Natural killer cell (primary cell): ENCODE measurements at regions not wholly inside any gene's neighbourhood (a gene's known extent, or its start where the extent isn't known, plus 50 kb on each side); places are given as distances from the start of the nearest gene placed in this dataset.

ENCODE experiments used
- ATAC-seq, 3 donors: fragments of 150-1000 bp in 2 of 3; fragments of 200-7000 bp in 1 of 3; cut with Tn5 transposase; 1 replicate in 1 of 3; 2 replicates in 2 of 3; pipeline ENCODE4 v1.10.0; 2021; ENCODE audit warnings: mild to moderate bottlenecking in 2 of 3, moderate library complexity in 2 of 3
- DNase-seq, 2 donors: peaks; one replicate each; pipeline versions ENCODE4 v3.0.0 to v3.0.0-alpha.2; 2013 to 2021; ENCODE audit warnings: mixed read lengths in 1 of 2
- H3K27ac ChIP-seq: one replicate; pipeline ENCODE4 v1.5.1; 2013; ENCODE audit warnings: mild to moderate bottlenecking, low read length
- H3K27me3 ChIP-seq: one replicate; pipeline ENCODE4 v1.6.1; 2013; ENCODE audit warnings: low read length; ENCODE audit not compliant: control insufficient read depth, insufficient read depth
- H3K36me3 ChIP-seq: one replicate; pipeline ENCODE4 v1.6.1; 2013; ENCODE audit warnings: low read length; ENCODE audit not compliant: control insufficient read depth, insufficient read depth
- H3K4me1 ChIP-seq: one replicate; pipeline ENCODE4 v1.6.1; 2013; ENCODE audit warnings: low read length; ENCODE audit not compliant: control insufficient read depth, insufficient read depth
- H3K4me3 ChIP-seq: one replicate; pipeline ENCODE4 v1.5.1; 2013; ENCODE audit warnings: low read length
- H3K9me3 ChIP-seq: one replicate; pipeline ENCODE4 v1.6.1; 2013; ENCODE audit warnings: low read length; ENCODE audit not compliant: control insufficient read depth, insufficient read depth
- H3K27ac Mint-ChIP-seq, 2 donors: one replicate each; pipeline ENCODE4 v1.8.0; 2022; ENCODE audit warnings: mild to moderate bottlenecking in 2 of 2, mixed read lengths in 2 of 2, moderate library complexity in 1 of 2
- H3K27me3 Mint-ChIP-seq, 2 donors: one replicate each; pipeline ENCODE4 v1.8.0; 2022; ENCODE audit warnings: low read depth in 2 of 2, mixed read lengths in 2 of 2
- H3K36me3 Mint-ChIP-seq: one replicate; pipeline ENCODE4 v1.8.0; 2022; ENCODE audit warnings: mixed read lengths
- H3K4me1 Mint-ChIP-seq, 2 donors: one replicate each; pipeline ENCODE4 v1.8.0; 2022; ENCODE audit warnings: mixed read lengths in 2 of 2
- H3K4me3 Mint-ChIP-seq: one replicate; pipeline ENCODE4 v1.8.0; 2022; ENCODE audit warnings: mild to moderate bottlenecking, moderate library complexity, mixed read lengths
- H3K9me3 Mint-ChIP-seq, 2 donors: one replicate each; pipeline ENCODE4 v1.8.0; 2022; ENCODE audit warnings: mixed read lengths in 2 of 2
- WGBS: methylation state at CpG from one replicate; pipeline ENCODE4 v1.1.7; 2013; ENCODE audit warnings: missing lambda C conversion rate; ENCODE audit not compliant: insufficient coverage; 5-methylcytosine and 5-hydroxymethylcytosine counted together
- intact Hi-C: fragments of 100-400 bp; cut with micrococcal nuclease; formaldehyde crosslinking; loops from one replicate; pipeline ENCODE4 v1.14.2; 2022
- TF ChIP-seq, protein P1 (sequence below): fragments of 200-600 bp; IDR thresholded peaks from one replicate; pipeline ENCODE4 v1.8.0; 2022; ENCODE audit warnings: antibody characterized with exemption

GRCh38 chr2:187962538-187962937 lies 329.1 kb upstream of the GULP1 start:
- Mint-ChIP-seq H3K9me3 (peaks cover 7 to 16% of the 10 kb centered on the region in 2 donors), H3K27ac (no peak overlapping the region), H3K36me3 (no peaks in the 10 kb centered on the region), H3K4me3 (no peak overlapping the region), H3K27me3 (no peaks in the 10 kb centered on the region), H3K4me1 (no peaks in the 10 kb centered on the region)
- no peaks in the 10 kb centered on the region for H3K27me3 ChIP-seq
- WGBS, result 100% methylated on average over 1 of the region's 2 CpGs
- no peak overlapping the region for H3K27ac ChIP-seq
- TF ChIP-seq, protein P1, sequence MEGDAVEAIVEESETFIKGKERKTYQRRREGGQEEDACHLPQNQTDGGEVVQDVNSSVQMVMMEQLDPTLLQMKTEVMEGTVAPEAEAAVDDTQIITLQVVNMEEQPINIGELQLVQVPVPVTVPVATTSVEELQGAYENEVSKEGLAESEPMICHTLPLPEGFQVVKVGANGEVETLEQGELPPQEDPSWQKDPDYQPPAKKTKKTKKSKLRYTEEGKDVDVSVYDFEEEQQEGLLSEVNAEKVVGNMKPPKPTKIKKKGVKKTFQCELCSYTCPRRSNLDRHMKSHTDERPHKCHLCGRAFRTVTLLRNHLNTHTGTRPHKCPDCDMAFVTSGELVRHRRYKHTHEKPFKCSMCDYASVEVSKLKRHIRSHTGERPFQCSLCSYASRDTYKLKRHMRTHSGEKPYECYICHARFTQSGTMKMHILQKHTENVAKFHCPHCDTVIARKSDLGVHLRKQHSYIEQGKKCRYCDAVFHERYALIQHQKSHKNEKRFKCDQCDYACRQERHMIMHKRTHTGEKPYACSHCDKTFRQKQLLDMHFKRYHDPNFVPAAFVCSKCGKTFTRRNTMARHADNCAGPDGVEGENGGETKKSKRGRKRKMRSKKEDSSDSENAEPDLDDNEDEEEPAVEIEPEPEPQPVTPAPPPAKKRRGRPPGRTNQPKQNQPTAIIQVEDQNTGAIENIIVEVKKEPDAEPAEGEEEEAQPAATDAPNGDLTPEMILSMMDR, result no peak
- H3K9me3 ChIP-seq, result no peaks in the 10 kb centered on the region
- intact Hi-C loops, result no loop called here
- H3K36me3 ChIP-seq, result no peaks in the 10 kb centered on the region
- no peaks in the 10 kb centered on the region for H3K4me1 ChIP-seq
- DNase-seq (no peak), ATAC-seq (no peak)
- H3K4me3 ChIP-seq, result no peak overlapping the region

DNA sequence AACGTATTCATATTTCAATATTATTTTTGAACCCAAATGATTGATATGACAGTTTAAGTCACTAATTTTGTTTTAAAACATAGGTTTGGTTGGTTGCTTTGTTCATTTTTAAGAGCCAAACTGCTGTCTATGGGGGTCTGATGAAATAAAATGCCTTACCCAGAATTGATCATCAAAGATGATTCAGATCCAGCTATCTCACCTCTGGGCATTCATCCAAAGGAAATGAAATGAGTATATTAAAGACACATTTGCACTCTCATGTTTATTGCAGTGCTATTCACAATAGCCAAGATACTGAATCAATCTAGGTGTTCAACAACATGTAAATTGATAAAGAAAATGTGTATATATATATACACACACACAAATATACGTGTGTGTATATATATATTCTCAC lies 326.9 kb upstream of the GULP1 start:
- Mint-ChIP-seq H3K4me3 (no peak overlapping the region), H3K36me3 (no peaks in the 10 kb centered on the region), H3K9me3 (peaks cover 6 to 11% of the 10 kb centered on the region in 2 donors), H3K27ac (no peak overlapping the region), H3K4me1 (no peaks in the 10 kb centered on the region), H3K27me3 (no peaks in the 10 kb centered on the region)
- TF ChIP-seq, protein P1, result no peak
- Histone ChIP-seq H3K4me1 (no peaks in the 10 kb centered on the region), H3K27me3 (no peaks in the 10 kb centered on the region), H3K4me3 (no peak overlapping the region), H3K36me3 (no peaks in the 10 kb centered on the region), H3K27ac (no peak overlapping the region), H3K9me3 (no peaks in the 10 kb centered on the region)
- ATAC-seq (no peak), DNase-seq (no peak)
- intact Hi-C loops, result no loop called here
- no CpG with 5 or more reads among the region's 2 CpGs for WGBS

DNA sequence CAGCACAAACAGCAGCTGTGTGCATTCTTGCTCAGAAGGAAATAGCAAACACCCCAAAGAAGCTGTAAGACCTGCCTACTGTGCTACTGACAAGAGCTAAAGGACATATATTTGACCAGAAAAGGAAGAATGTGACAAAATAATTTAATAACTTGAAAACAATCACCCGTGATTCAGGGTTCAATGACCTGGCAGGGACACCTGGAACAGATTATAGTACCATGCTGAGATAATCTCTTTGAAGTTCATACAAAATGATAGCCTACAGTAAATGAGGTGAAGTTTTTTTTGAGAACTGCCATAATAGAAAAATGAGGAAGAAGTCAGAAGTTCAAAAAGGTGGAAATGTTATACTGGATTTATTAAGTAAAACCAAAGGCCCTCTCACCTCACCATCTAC lies 324.8 kb upstream of the GULP1 start:
- WGBS, result 63% methylated on average over 1 of the region's 1 CpG
- Mint-ChIP-seq H3K4me3 (no peak overlapping the region), H3K4me1 (no peaks in the 10 kb centered on the region), H3K27me3 (no peaks in the 10 kb centered on the region), H3K36me3 (no peaks in the 10 kb centered on the region), H3K9me3 (peaks cover 8 to 15% of the 10 kb centered on the region in 2 donors), H3K27ac (no peak overlapping the region)
- Histone ChIP-seq H3K9me3 (no peaks in the 10 kb centered on the region), H3K27ac (no peak overlapping the region), H3K4me1 (no peaks in the 10 kb centered on the region), H3K36me3 (no peaks in the 10 kb centered on the region), H3K4me3 (no peak overlapping the region), H3K27me3 (no peaks in the 10 kb centered on the region)
- ATAC-seq (no peak), DNase-seq (no peak)
- TF ChIP-seq, protein P1, result no peak
- intact Hi-C loops, result no loop called here

DNA sequence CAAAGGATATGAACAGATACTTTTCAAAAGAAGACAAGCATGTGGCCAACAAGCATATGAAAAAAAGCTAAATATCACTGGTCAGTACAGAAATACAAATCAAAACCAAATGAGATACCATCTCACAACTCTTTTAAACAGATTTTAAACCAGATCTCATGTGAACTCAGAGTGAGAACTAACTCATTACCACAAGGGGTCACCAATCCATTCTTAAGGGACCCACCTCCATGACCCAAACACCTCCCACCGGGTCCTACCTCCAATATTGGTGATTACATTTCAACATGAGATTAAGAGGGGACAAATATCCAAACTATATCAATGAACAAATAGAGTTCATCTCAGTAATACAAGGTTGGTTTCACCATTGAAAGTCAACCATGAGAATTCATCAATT lies 319.8 kb upstream of the GULP1 start:
- TF ChIP-seq, protein P1, result no peak
- no peaks in the 10 kb centered on the region for H3K4me1 Mint-ChIP-seq
- intact Hi-C loops, result no loop called here
- H3K4me3 Mint-ChIP-seq, result no peak overlapping the region
- Histone ChIP-seq H3K27me3 (no peaks in the 10 kb centered on the region), H3K27ac (no peak overlapping the region), H3K36me3 (no peaks in the 10 kb centered on the region), H3K9me3 (no peaks in the 10 kb centered on the region), H3K4me1 (no peaks in the 10 kb centered on the region), H3K4me3 (no peak overlapping the region)
- no CpG with 5 or more reads among the region's 1 CpG for WGBS
- no peak overlapping the region for H3K27ac Mint-ChIP-seq
- H3K27me3 Mint-ChIP-seq, result no peaks in the 10 kb centered on the region
- DNase-seq (no peak), ATAC-seq (no peak)
- H3K9me3 Mint-ChIP-seq, result peaks cover 6 to 12% of the 10 kb centered on the region in 2 donors
- no peaks in the 10 kb centered on the region for H3K36me3 Mint-ChIP-seq
